ENCODE measurements at regions not wholly inside any gene's neighbourhood (a gene's known extent, or its start where the extent isn't known, plus 50 kb on each side); places are given as distances from the start of the nearest gene placed in this dataset.

DNA sequence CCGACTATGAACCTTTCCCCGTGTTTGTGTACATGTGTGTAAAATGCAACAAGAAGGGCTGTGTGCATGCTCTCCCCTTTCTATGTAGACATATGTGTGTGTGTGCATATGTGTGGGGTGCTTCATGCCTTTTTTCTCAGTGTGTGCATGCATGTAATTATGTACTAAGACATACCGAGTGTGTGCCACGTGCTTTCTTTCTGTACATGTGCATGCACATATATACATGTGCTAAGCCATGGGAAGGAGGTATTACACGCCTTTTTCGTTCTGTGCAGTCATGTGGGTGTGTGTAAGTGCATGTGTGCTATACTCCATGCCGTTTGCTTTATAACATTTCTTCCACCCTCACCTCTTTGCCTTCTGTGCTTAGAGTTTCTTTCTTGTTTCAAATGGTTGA, 544.3 kb downstream of the TNS3 start:
- no peak for ATAC-seq (ENCODE audit: poor library complexity)
- intact Hi-C loops (cut with DNase I), result no loop called here
- DNase-seq, result no peak

DNA sequence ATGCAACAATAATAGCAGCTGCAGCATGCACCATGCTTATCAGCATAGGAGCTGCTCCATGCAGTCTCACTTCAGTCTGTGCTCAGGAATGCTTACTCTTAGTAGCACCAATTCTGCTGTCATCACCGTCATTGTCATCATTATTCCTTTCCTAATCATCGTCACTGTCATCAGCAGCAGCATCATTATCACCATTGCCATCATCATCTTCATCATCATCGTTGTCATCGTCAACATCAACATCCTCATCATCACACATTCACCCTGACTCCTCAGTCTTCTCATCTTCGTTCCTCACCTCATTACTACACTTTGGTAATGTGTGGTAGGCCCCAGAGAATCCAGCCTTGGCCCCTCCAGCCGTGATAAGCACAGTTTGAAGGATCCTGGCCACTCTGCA, 545.0 kb downstream of the TNS3 start:
- intact Hi-C loops (cut with DNase I), result no loop called here
- ATAC-seq (ENCODE audit: poor library complexity) (no peak), DNase-seq (no peak)

DNA sequence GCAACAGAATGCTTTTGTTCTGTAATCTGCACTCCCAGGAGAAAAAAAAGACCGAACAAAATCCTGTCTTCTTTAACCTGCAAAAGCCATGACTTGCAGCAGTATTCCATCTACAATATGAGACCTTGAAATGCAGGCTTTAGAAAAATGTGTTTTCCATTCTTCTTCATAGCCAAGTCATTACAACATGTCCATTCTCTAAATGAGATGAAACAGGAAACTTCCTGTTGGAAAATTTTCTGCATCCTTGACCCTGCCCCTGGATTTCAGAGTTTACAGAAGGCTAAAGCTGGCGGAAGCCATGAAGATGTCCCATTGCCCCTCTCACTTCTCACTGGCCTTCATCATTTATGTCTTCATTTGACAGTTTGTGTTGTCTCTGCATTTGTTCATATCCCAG, 546.4 kb downstream of the TNS3 start:
- no peak for DNase-seq
- intact Hi-C loops (cut with DNase I), result no loop called here
- ATAC-seq (ENCODE audit: poor library complexity), result no peak

DNA sequence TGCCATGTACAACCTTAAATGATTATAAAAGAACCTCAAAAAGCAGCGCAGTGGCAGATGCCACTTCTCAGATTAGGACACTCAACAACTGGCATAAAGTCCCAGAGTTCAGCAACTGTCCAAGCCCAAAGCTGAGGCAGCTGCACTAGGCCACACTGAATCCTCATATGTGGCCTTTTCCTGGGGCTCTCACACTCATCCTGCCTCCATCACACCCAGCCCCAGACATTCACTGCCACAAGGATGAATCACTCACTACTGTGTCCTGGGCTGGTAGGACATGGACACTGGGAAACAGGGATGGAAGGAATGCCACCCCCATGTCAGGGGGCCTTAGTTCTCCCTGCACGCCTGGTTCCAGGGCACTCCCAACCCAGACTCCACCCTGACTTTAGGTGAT, 547.7 kb downstream of the TNS3 start:
- intact Hi-C loops (cut with DNase I), result no loop called here
- no peak for ATAC-seq (ENCODE audit: poor library complexity)
- DNase-seq, result no peak

- peak; percentile 30 for ATAC-seq (ENCODE audit: poor library complexity)
- no peak for DNase-seq
- intact Hi-C loops (cut with DNase I), result no loop called here
Observed at GRCh38 chr7:47032536-47032908, 549.4 kb downstream of the TNS3 start.

- peak; percentile 40 for ATAC-seq (ENCODE audit: poor library complexity)
- intact Hi-C loops (cut with DNase I), result no loop called here
- DNase-seq, result no peak
Observed at GRCh38 chr7:47031786-47032535, 550.0 kb downstream of the TNS3 start.

DNA sequence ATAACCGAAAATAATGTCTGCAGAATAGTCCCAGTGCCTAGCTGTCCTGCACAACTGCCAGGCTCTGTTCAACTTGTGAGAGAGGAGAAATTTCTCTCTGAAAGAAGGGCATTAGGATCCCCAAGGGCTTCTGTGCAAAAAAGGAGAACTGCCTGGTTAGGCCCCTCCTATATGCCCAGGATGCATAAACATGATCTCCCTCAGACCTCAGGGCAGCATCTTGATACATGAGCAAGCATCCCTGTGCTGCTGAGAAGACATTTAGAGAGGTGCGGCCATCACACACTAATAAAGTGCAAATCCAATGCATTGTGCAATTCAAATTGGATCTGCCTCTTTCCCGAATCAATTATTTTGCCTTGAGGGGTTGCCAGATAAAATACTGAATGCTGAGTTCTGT, 553.6 kb downstream of the TNS3 start:
- ATAC-seq (ENCODE audit: poor library complexity) (no peak), DNase-seq (no peak)
- intact Hi-C loops (cut with DNase I), result no loop called here

GRCh38 chr7:47027695-47028240, 554.1 kb downstream of the TNS3 start:
- DNase-seq (no peak), ATAC-seq (ENCODE audit: poor library complexity) (no peak)
- intact Hi-C loops (cut with DNase I), result no loop called here

- intact Hi-C loops (cut with DNase I), result no loop called here
- peak; percentile 89 for ATAC-seq (ENCODE audit: poor library complexity)
- DNase-seq, result peak; percentile 46
Observed at GRCh38 chr7:47026780-47027361, 555.0 kb downstream of the TNS3 start.

- ATAC-seq (ENCODE audit: poor library complexity) (no peak), DNase-seq (no peak)
- intact Hi-C loops (cut with DNase I), result no loop called here
Observed at GRCh38 chr7:47024991-47025390, 556.9 kb downstream of the TNS3 start.

- ATAC-seq (ENCODE audit: poor library complexity), result no peak
- intact Hi-C loops (cut with DNase I), result no loop called here
- no peak for DNase-seq
Observed at GRCh38 chr7:47008461-47008860, 573.5 kb downstream of the TNS3 start.

DNA sequence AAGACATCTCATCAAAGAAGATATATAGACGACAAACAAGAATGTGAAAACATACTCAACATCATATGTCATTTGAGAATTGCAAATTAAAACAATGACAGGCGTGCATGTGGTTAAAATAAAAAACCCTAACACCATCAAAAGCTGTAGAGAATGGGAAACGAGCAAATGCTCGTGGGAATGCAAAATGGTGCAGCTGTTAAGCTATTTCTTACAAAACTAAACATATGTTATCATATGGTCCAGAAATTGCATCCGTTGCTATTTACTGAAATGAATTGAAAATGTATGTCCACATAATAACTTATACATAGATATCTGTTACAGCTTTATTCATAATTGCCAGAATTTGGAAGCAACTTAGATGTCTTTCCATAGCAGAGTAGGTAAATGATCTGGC, 574.4 kb downstream of the TNS3 start:
- DNase-seq (no peak), ATAC-seq (ENCODE audit: poor library complexity) (no peak)
- intact Hi-C loops (cut with DNase I), result no loop called here

DNA sequence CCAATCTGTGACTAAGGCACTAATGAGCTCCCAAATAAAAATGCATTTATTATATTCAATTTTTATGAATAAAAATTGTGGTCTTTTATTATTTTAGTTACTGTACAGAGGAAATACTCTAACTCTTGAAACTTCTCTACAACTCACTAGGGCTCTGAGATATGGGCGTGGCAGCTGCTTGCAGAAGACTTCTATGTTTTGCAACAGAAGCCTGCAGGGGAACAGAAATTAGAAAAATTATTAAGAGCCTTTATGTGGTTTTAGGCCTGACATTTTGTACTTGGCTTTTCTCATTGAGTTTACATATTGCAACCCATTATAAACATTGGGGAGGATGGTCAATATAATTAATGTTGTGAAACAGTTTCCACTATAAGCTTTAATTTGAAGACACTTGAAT, 581.4 kb downstream of the TNS3 start:
- intact Hi-C loops (cut with DNase I), result no loop called here
- DNase-seq, result no peak
- no peak for ATAC-seq (ENCODE audit: poor library complexity)

- ATAC-seq (ENCODE audit: poor library complexity), result no peak
- no peak for DNase-seq
- intact Hi-C loops (cut with DNase I), result no loop called here
Observed at GRCh38 chr7:46999866-47000265, 582.0 kb downstream of the TNS3 start.

DNA sequence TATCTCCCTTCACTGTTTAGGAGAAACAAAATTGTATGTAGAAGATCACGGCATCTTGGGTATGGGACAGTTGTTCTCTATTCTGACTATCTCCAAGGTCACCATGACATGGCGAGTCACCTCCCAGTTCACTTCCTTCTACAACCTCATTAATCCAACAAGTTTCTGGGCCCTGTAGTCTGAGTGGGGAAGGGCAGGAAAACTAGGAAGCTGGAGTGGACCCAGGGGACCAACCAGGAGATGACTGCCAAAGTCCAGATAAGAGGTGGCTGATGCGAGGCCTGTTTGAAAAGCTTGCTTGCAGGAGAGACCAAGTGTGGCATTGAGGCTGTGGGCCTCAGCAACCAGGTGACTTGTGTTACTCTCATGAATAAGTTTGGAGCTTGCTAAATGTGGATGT, 584.9 kb downstream of the TNS3 start:
- DNase-seq (no peak), ATAC-seq (ENCODE audit: poor library complexity) (no peak)
- intact Hi-C loops (cut with DNase I), result no loop called here

- intact Hi-C loops (cut with DNase I), result no loop called here
- no peak for DNase-seq
- peak; percentile 18 for ATAC-seq (ENCODE audit: poor library complexity)
Observed at GRCh38 chr7:46993396-46993795, 588.5 kb downstream of the TNS3 start.

DNA sequence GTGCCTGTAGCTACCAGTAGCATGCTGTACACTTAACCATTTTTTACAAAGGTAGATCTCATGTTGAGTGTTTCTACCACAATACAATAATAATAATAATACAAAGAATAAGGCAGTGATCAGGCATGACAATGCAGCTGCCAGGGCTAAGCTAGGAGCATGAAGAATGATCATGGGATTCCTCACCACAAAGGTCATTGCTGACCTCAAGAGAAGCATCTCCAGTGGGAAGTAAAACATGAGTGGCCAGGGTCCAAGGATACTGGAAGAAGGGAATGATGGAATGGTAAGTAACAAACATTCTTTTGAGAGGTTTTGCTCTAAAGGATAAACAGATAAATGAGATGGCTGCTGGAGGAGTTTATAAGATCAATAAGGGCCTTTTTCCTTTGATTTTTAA, 591.1 kb downstream of the TNS3 start:
- ATAC-seq (ENCODE audit: poor library complexity) (no peak), DNase-seq (no peak)
- intact Hi-C loops (cut with DNase I), result no loop called here

GRCh38 chr7:46989247-46989646, 592.7 kb downstream of the TNS3 start:
- ATAC-seq (ENCODE audit: poor library complexity), result no peak
- intact Hi-C loops (cut with DNase I), result no loop called here
- DNase-seq, result no peak

DNA sequence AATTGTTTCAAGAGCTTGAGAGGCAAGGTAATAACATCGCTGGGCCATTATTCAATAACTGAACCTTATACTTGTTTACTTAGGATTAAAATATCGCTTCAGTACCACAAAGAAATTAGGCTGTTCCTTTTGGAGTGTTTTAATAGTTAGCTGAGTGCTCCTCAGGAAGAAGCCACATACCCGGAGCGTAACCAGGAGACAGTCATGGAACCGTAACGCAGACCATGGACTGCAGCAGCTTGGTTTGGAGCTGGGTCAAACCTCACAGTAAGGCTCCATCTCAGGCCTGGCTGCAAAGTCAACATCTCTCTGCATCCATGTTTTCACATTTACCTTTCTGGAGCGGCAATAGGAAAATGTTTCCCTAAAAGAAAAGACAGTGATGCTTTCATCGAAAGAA, 599.0 kb downstream of the TNS3 start:
- ATAC-seq (ENCODE audit: poor library complexity), result no peak
- DNase-seq, result no peak
- intact Hi-C loops (cut with DNase I), result no loop called here

DNA sequence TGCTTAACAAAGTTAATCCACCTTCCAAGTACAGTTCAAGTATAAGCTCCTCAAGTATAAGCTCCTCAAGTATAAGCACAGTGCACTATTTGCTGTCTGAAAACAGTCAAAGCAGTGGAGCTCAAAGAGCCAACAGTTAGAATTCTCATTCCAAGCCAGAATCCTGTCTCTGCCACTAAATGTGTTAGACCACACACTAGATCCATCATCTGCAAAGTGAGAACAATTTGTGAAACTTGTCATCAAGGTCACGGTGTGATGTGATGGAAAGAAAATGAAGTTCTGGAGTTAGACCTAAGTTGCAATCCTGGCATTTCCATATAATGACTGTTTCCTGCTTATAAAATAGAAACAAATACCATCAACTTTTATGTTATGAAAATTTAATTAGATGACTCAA, 602.5 kb downstream of the TNS3 start:
- DNase-seq (no peak), ATAC-seq (ENCODE audit: poor library complexity) (peak; percentile 39)
- intact Hi-C loops (cut with DNase I), result no loop called here

DNA sequence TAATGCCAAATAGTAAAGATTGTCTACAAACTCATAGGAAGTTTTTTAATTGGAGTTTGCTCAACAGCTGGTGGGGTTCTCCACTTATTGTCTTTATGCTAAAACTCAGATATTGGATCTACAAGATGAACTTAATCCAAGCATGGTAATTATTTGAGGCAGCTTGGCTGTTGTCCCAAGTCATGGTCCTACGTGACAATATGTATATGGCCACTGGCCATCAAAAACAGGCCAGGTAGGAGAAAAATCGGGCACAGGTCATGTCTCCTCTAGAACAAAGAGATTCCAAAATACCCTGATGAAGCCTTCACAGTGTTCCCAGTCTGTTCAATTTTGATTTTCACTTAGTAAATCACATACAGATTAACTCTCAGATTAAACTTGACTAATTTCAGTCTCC, 606.4 kb downstream of the TNS3 start:
- intact Hi-C loops (cut with DNase I), result no loop called here
- no peak for ATAC-seq (ENCODE audit: poor library complexity)

More for the DNA sequence above, 606.4 kb downstream of the TNS3 start:
- DNase-seq, result no peak
